Neural cell (in vitro differentiated cells): ENCODE measurements at regions not wholly inside any gene's neighbourhood (a gene's known extent, or its start where the extent isn't known, plus 50 kb on each side); places are given as distances from the start of the nearest gene placed in this dataset.

Experiments
- H2AFZ ChIP-seq: fragments of 200-600, 300-800 bp; sonication (generic), shearing (Covaris generic); 2 replicates; pipeline ENCODE4 v1.6.0; 2014; ENCODE audit warnings: low read depth, mild to moderate bottlenecking, antibody characterized with exemption, low read length, moderate library complexity
- H3F3A ChIP-seq: fragments of 200-600 bp; shearing (Covaris generic); 2 replicates; pipeline ENCODE4 v1.6.1; 2016; ENCODE audit warnings: mild to moderate bottlenecking, moderate library complexity, mixed read lengths, antibody characterized with exemption, low read length; ENCODE audit not compliant: insufficient read depth, poor library complexity, severe bottlenecking
- H3K27ac ChIP-seq: fragments of 200-600, 300-800 bp; sonication (generic), shearing (Covaris generic); 2 replicates; pipeline ENCODE4 v1.5.1; 2014; ENCODE audit warnings: mild to moderate bottlenecking, low read length, moderate library complexity
- H3K27me3 ChIP-seq: fragments of 300-800, 200-600 bp; sonication (generic), shearing (Covaris generic); 2 replicates; pipeline ENCODE4 v1.6.0; 2014; ENCODE audit warnings: mild to moderate bottlenecking, low read depth, low read length, moderate library complexity; ENCODE audit not compliant: insufficient read depth
- H3K36me3 ChIP-seq: fragments of 300-800, 200-600 bp; sonication (generic), shearing (Covaris generic); 2 replicates; pipeline ENCODE4 v1.5.1; 2014; ENCODE audit warnings: mild to moderate bottlenecking, antibody characterized with exemption, low read length, moderate library complexity; ENCODE audit not compliant: insufficient read depth
- H3K4me2 ChIP-seq: fragments of 300-800, 200-600 bp; sonication (generic), shearing (Covaris generic); 2 replicates; pipeline ENCODE4 v1.6.0; 2014; ENCODE audit warnings: mild to moderate bottlenecking, low read length
- H3K4me3 ChIP-seq: fragments of 300-800, 200-600 bp; sonication (generic), shearing (Covaris generic); 2 replicates; pipeline ENCODE4 v1.5.1; 2014; ENCODE audit warnings: mild to moderate bottlenecking, low read length, moderate library complexity
- H3K79me2 ChIP-seq: fragments of 200-600 bp; shearing (Covaris generic); replicated peaks from 2 replicates; pipeline ENCODE4 v1.6.0; 2014; ENCODE audit warnings: mild to moderate bottlenecking, low read length, moderate library complexity; ENCODE audit not compliant: insufficient read depth
- H3K9ac ChIP-seq: fragments of 300-800, 200-600 bp; sonication (generic), shearing (Covaris generic); 2 replicates; pipeline ENCODE4 v1.6.1; 2016; ENCODE audit warnings: mild to moderate bottlenecking, low read length, mixed read lengths
- H3K9me2 ChIP-seq: fragments of 200-600 bp; shearing (Covaris generic); 2 replicates; pipeline ENCODE4 v1.6.1; 2016; ENCODE audit warnings: mild to moderate bottlenecking, low read length, mixed read lengths; ENCODE audit not compliant: insufficient read depth
- H3K9me3 ChIP-seq: fragments of 200-600, 300-800 bp; sonication (generic), shearing (Covaris generic); 2 replicates; pipeline ENCODE4 v1.6.1; 2016; ENCODE audit warnings: mild to moderate bottlenecking, mixed run types, low read length, moderate library complexity, mixed read lengths
- H4K20me1 ChIP-seq: fragments of 200-600 bp; shearing (Covaris generic); 2 replicates; pipeline ENCODE4 v1.6.1; 2016; ENCODE audit warnings: mild to moderate bottlenecking, mixed run types; ENCODE audit not compliant: insufficient read depth
- EP300 ChIP-seq: fragments of 450-650 bp; conservative IDR thresholded peaks from 2 replicates; pipeline ENCODE4 v1.6.1; 2014; ENCODE audit warnings: antibody characterized with exemption, mild to moderate bottlenecking, moderate library complexity; ENCODE audit not compliant: poor library complexity, severe bottlenecking
- EZH2 ChIP-seq: fragments of 200-600, 300-800 bp; shearing (Covaris generic), sonication (generic); IDR thresholded peaks from 2 replicates; pipeline ENCODE4 v1.6.1; 2014; ENCODE audit warnings: antibody characterized with exemption, low read length, borderline replicate concordance, mild to moderate bottlenecking; ENCODE audit not compliant: insufficient read depth, poor library complexity, severe bottlenecking
- MXI1 ChIP-seq: fragments of 450-650 bp; conservative IDR thresholded peaks from 2 replicates; pipeline ENCODE4 v1.6.1; 2014; ENCODE audit warnings: antibody characterized with exemption, mild to moderate bottlenecking; ENCODE audit not compliant: poor library complexity, severe bottlenecking
- POLR2AphosphoS5 ChIP-seq: IDR thresholded peaks from 2 replicates; pipeline ENCODE4 v1.6.1; 2012
- RAD21 ChIP-seq: fragments of 450-650 bp; conservative IDR thresholded peaks from 2 replicates; pipeline ENCODE4 v1.6.1; 2014; ENCODE audit warnings: antibody characterized with exemption, mild to moderate bottlenecking, moderate library complexity
- SMC3 ChIP-seq: fragments of 450-650 bp; conservative IDR thresholded peaks from 2 replicates; pipeline ENCODE4 v1.6.1; 2014; ENCODE audit warnings: antibody characterized with exemption, mild to moderate bottlenecking, moderate library complexity; ENCODE audit not compliant: poor library complexity
- TAF1 ChIP-seq: IDR thresholded peaks from 2 replicates; pipeline ENCODE4 v1.6.1; 2012; ENCODE audit warnings: low read depth
- TF ChIP-seq, protein P1 (sequence below): IDR thresholded peaks from 2 replicates; pipeline ENCODE4 v1.6.1; 2012; ENCODE audit warnings: borderline replicate concordance
- TF ChIP-seq, protein P2 (sequence below): fragments of 450-650 bp; IDR thresholded peaks from 2 replicates; pipeline ENCODE4 v1.5.1; 2014; ENCODE audit warnings: antibody characterized with exemption, mild to moderate bottlenecking, moderate library complexity; ENCODE audit not compliant: poor library complexity, severe bottlenecking

DNA sequence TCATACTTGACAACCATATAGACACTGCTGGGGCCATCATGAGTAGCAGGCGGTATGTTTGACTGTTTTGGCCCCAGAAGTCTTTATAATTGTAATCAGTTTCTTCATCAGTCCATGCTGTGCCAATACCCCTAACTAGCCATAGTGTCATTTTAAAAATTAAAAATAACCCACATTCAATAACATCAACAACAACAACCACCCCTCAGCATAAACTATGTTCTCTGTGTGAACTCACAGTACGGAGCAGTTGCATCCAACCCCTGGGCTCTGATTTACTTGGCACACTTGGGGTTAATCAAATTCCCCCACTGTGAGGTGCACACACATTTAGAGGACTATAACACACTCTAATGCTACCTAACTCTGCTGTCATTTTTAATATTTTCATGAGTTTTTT, 553.7 kb downstream of the USP25 start:
- Histone ChIP-seq H3K27ac (no peak overlapping the region), H3K4me2 (no peak overlapping the region), H3K9ac (no peak overlapping the region), H3K9me3 (no peaks in the 10 kb centered on the region), H3K79me2 (peaks cover 19% of the 10 kb centered on the region), H3K36me3 (no peaks in the 10 kb centered on the region), H2AFZ (no peak overlapping the region), H3K4me3 (no peak overlapping the region), H3F3A (peaks cover 8% of the 10 kb centered on the region), H4K20me1 (no peaks in the 10 kb centered on the region), H3K9me2 (no peaks in the 10 kb centered on the region), H3K27me3 (peaks cover 10% of the 10 kb centered on the region)
- no peak for TF ChIP-seq TAF1
- no peak for TF ChIP-seq SMC3

DNA sequence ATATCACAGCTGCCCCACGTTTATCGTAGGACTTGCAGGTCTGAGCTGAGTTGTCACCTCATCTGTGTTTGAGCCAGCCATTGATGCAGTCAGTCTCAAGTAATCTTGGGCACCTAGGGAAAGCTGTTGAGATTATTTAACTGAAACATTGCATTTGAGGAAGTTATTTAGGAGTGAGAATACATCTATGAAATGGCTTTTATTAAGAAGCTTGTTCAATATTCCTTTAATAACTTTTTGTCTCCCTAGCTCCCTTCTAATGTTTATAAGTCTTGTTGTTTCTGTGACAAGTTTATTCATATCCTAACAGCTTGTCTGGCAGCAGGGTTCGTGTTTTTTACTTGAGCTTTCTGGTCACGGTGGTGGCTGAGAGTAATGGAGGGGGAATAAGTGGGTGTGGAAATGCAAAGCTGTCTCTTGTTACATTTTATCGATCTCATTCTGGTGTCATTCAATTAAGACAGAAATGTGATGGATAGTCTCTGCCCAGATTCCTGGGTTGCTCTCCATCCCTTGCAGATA, 555.9 kb downstream of the USP25 start:
- Histone ChIP-seq H3K36me3 (no peaks in the 10 kb centered on the region), H3K9me2 (no peaks in the 10 kb centered on the region), H3K9me3 (no peaks in the 10 kb centered on the region), H2AFZ (no peak overlapping the region), H3K4me2 (no peak overlapping the region), H3K9ac (no peak overlapping the region), H4K20me1 (no peaks in the 10 kb centered on the region), H3F3A (peaks cover 3% of the 10 kb centered on the region), H3K79me2 (peaks cover 19% of the 10 kb centered on the region), H3K27me3 (peaks cover 1% of the 10 kb centered on the region), H3K4me3 (no peak overlapping the region), H3K27ac (no peak overlapping the region)
- TF ChIP-seq MXI1 (no peak), TAF1 (no peak), EP300 (no peak), RAD21 (no peak), POLR2AphosphoS5 (no peak), SMC3 (no peak), EZH2 (no peak)
- TF ChIP-seq, protein P1, sequence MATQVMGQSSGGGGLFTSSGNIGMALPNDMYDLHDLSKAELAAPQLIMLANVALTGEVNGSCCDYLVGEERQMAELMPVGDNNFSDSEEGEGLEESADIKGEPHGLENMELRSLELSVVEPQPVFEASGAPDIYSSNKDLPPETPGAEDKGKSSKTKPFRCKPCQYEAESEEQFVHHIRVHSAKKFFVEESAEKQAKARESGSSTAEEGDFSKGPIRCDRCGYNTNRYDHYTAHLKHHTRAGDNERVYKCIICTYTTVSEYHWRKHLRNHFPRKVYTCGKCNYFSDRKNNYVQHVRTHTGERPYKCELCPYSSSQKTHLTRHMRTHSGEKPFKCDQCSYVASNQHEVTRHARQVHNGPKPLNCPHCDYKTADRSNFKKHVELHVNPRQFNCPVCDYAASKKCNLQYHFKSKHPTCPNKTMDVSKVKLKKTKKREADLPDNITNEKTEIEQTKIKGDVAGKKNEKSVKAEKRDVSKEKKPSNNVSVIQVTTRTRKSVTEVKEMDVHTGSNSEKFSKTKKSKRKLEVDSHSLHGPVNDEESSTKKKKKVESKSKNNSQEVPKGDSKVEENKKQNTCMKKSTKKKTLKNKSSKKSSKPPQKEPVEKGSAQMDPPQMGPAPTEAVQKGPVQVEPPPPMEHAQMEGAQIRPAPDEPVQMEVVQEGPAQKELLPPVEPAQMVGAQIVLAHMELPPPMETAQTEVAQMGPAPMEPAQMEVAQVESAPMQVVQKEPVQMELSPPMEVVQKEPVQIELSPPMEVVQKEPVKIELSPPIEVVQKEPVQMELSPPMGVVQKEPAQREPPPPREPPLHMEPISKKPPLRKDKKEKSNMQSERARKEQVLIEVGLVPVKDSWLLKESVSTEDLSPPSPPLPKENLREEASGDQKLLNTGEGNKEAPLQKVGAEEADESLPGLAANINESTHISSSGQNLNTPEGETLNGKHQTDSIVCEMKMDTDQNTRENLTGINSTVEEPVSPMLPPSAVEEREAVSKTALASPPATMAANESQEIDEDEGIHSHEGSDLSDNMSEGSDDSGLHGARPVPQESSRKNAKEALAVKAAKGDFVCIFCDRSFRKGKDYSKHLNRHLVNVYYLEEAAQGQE: no peak
- TF ChIP-seq, protein P2, sequence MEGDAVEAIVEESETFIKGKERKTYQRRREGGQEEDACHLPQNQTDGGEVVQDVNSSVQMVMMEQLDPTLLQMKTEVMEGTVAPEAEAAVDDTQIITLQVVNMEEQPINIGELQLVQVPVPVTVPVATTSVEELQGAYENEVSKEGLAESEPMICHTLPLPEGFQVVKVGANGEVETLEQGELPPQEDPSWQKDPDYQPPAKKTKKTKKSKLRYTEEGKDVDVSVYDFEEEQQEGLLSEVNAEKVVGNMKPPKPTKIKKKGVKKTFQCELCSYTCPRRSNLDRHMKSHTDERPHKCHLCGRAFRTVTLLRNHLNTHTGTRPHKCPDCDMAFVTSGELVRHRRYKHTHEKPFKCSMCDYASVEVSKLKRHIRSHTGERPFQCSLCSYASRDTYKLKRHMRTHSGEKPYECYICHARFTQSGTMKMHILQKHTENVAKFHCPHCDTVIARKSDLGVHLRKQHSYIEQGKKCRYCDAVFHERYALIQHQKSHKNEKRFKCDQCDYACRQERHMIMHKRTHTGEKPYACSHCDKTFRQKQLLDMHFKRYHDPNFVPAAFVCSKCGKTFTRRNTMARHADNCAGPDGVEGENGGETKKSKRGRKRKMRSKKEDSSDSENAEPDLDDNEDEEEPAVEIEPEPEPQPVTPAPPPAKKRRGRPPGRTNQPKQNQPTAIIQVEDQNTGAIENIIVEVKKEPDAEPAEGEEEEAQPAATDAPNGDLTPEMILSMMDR: no peak

DNA sequence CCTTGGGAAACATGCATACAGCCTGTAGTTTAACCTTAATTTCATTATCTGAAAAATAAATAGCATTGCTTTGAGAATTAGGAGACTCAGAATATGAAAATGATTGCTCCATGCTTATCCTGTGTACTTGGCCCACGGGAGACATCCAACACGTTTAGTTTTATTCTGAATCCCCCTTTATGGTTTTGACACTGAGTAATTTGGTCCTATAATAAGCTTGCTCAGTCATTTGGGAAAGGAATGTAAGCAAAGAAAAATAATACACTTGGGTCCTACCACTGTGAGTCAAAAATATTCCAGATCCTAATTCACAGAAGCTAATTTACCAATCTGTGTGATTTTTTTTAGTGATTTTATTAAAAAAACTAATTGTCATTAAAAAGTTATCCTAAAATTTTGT, 557.3 kb downstream of the USP25 start:
- Histone ChIP-seq H2AFZ (no peak overlapping the region), H3F3A (no peaks in the 10 kb centered on the region), H3K4me2 (no peak overlapping the region), H3K9me3 (no peaks in the 10 kb centered on the region), H4K20me1 (no peaks in the 10 kb centered on the region), H3K79me2 (peaks cover 19% of the 10 kb centered on the region), H3K9me2 (no peaks in the 10 kb centered on the region), H3K9ac (no peak overlapping the region), H3K27ac (no peak overlapping the region), H3K36me3 (no peaks in the 10 kb centered on the region), H3K27me3 (no peaks in the 10 kb centered on the region), H3K4me3 (no peak overlapping the region)
- TF ChIP-seq POLR2AphosphoS5: no peak
- no peak for TF ChIP-seq RAD21
